Fibroblast of the aortic adventitia (primary cell): ENCODE measurements at regions not wholly inside any gene's neighbourhood (a gene's known extent, or its start where the extent isn't known, plus 50 kb on each side); places are given as distances from the start of the nearest gene placed in this dataset.

ENCODE experiments used
- DNase-seq: peaks from one replicate; pipeline ENCODE4 v3.0.0-alpha.2; 2010; ENCODE audit warnings: low read depth
- H3K4me3 ChIP-seq: 2 replicates; pipeline ENCODE4 v1.5.1; 2011; ENCODE audit warnings: low read depth, mild to moderate bottlenecking, control low read depth, low read length, moderate library complexity
- CTCF ChIP-seq: IDR thresholded peaks from 2 replicates; pipeline ENCODE4 v1.5.1; 2011; ENCODE audit warnings: mild to moderate bottlenecking, low read length, control low read depth, inconsistent platforms; ENCODE audit not compliant: insufficient read depth

GRCh38 chr4:102411408-102411807 is 66.1 kb upstream of the SLC39A8 start:
- no peak for TF ChIP-seq CTCF
- no peak overlapping the region for H3K4me3 ChIP-seq
- peak; percentile 61 for DNase-seq

GRCh38 chr4:102416765-102417164 is 71.5 kb upstream of the SLC39A8 start:
- TF ChIP-seq CTCF = no peak
- no peak overlapping the region for H3K4me3 ChIP-seq
- no peak for DNase-seq

GRCh38 chr4:102420563-102421398 is 75.5 kb upstream of the SLC39A8 start:
- DNase-seq = peak; percentile 50
- peak; percentile 18 for TF ChIP-seq CTCF
- H3K4me3 ChIP-seq = no peak overlapping the region

GRCh38 chr4:102422843-102423242 is 77.6 kb upstream of the SLC39A8 start:
- no peak overlapping the region for H3K4me3 ChIP-seq
- no peak for TF ChIP-seq CTCF
- DNase-seq = no peak

- no peak for TF ChIP-seq CTCF
- DNase-seq = no peak
- H3K4me3 ChIP-seq = no peak overlapping the region
These were observed 77.8 kb upstream of the NFKB1 start for GRCh38 chr4:102423375-102423774.

GRCh38 chr4:102427371-102427998 is 73.7 kb upstream of the NFKB1 start:
- H3K4me3 ChIP-seq = no peak overlapping the region
- TF ChIP-seq CTCF = no peak
- no peak for DNase-seq
